ENCODE measurements at regions not wholly inside any gene's neighbourhood (a gene's known extent, or its start where the extent isn't known, plus 50 kb on each side); places are given as distances from the start of the nearest gene placed in this dataset.
"Not testable (repeated sequence)": the region's sequence is repeated elsewhere in the genome, so short reads cannot be mapped to it uniquely, and the experiment has no call there.

- Mint-ChIP-seq H3K27me3 (no peaks in the 10 kb centered on the region), H3K9me3 (peaks cover 8% of the 10 kb centered on the region), H3K36me3 (no peaks in the 10 kb centered on the region), H3K4me3 (no peak overlapping the region), H3K4me1 (ENCODE audit: unreplicated experiment) (no peaks in the 10 kb centered on the region), H3K27ac (no peak overlapping the region)
- TF ChIP-seq CTCF (conservative IDR thresholded peaks at IDR 0.05): no peak
- no peak for DNase-seq (ENCODE audit: extremely low spot score, unreplicated experiment)
Measured at GRCh38 chr18:72973841-72974240, 106.1 kb upstream of the NETO1 start.

DNA sequence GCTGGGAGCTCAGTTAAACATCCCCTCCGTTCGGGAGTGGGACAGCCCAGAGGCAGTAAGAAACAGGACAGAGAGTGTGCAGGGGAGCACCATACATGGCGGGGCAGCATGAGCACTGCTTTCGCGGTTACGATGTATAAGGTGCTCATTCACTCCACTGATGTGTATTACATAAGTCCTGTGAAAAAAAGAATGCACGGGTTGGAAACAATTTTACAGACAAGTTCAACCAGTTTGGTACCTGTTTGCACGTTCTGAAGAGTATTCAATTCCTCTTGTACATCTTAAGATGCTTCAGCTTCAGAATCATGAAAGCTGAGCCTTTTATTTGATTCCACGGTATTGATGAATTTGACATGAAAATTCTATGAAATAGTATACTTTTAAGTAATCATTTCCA lies 97.8 kb upstream of the NETO1 start:
- Mint-ChIP-seq H3K4me3 (no peak overlapping the region), H3K4me1 (ENCODE audit: unreplicated experiment) (no peaks in the 10 kb centered on the region), H3K9me3 (no peaks in the 10 kb centered on the region), H3K27ac (no peak overlapping the region), H3K36me3 (no peaks in the 10 kb centered on the region), H3K27me3 (no peaks in the 10 kb centered on the region)
- DNase-seq (ENCODE audit: extremely low spot score, unreplicated experiment): no peak
- no peak for TF ChIP-seq CTCF (conservative IDR thresholded peaks at IDR 0.05)

DNA sequence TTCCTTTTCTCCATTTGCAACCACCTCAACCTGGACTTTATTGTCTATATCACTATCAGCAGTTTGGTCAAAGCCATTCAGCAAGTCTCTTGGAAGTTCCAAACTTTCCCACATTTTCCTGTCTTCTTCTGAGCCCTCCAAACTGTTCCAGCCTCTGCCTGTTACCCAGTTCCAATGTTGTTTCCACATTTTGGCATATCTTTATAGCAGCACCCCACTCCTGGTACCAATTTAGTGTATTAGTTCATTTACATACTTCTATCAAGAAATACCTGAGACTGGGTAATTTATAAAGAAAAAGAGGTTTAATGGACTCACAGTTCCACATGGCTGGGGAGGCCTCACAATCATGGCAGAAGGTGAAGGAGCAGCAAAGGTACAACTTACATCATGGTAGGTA lies 90.4 kb upstream of the NETO1 start:
- H3K27me3 Mint-ChIP-seq, H3K9me3 Mint-ChIP-seq: not testable (repeated sequence)

DNA sequence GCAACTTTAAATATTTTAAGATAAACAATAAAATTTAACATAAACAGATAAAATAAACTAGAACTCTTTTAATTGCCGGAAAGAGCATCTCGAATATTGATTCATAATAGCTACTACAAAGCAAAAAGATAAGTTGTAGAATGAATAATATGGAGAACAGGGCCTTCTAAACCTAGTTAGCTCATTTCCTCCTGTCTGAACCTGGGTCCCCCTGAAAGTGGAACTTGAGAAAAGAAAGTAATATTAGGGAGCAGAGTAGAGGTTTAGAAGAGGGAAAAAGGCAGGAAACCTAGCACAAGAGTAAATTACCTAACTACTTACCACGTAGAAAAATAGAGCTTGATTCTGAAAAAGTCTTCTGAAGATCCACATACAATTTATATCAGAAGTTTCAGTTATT lies 80.7 kb upstream of the NETO1 start:
- no peaks in the 10 kb centered on the region for H3K4me1 Mint-ChIP-seq (ENCODE audit: unreplicated experiment)
- TF ChIP-seq CTCF (conservative IDR thresholded peaks at IDR 0.05): no peak
- no peak overlapping the region for H3K27ac Mint-ChIP-seq
- no peak overlapping the region for H3K4me3 Mint-ChIP-seq
- no peaks in the 10 kb centered on the region for H3K27me3 Mint-ChIP-seq
- DNase-seq (ENCODE audit: extremely low spot score, unreplicated experiment): no peak
- H3K9me3 Mint-ChIP-seq: no peaks in the 10 kb centered on the region
- no peaks in the 10 kb centered on the region for H3K36me3 Mint-ChIP-seq

More for the DNA sequence above, 90.4 kb upstream of the NETO1 start:
- not testable (repeated sequence) for DNase-seq (ENCODE audit: extremely low spot score, unreplicated experiment); H3K36me3 Mint-ChIP-seq; H3K4me1 Mint-ChIP-seq (ENCODE audit: unreplicated experiment); H3K27ac Mint-ChIP-seq; H3K4me3 Mint-ChIP-seq

- Mint-ChIP-seq H3K27me3 (no peaks in the 10 kb centered on the region), H3K4me3 (no peak overlapping the region), H3K9me3 (no peaks in the 10 kb centered on the region), H3K36me3 (no peaks in the 10 kb centered on the region), H3K27ac (no peak overlapping the region), H3K4me1 (ENCODE audit: unreplicated experiment) (no peaks in the 10 kb centered on the region)
- TF ChIP-seq CTCF (conservative IDR thresholded peaks at IDR 0.05): no peak
- DNase-seq (ENCODE audit: extremely low spot score, unreplicated experiment): no peak
Measured at GRCh38 chr18:72942766-72943165, 75.0 kb upstream of the NETO1 start.

DNA sequence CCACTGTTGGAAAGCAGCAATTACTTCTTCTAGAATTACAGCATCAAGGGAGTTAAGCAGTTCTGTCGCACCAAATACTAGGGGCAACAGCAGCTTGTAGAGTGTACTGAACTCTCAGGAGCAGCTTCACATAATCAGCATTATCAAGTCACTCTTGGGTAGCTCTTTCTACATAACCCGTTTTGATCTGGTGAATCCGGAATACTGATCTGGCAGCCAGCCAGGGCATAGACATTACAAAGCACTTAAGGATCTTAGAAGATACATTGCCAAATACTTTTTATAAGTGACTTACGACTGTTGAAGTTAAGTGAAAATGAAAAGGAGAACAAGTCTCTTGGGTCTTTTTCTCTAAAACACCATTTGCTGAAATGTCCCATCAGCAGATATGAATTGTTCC lies 73.2 kb upstream of the NETO1 start:
- H3K9me3 Mint-ChIP-seq: no peaks in the 10 kb centered on the region
- no peak overlapping the region for H3K4me3 Mint-ChIP-seq
- no peaks in the 10 kb centered on the region for H3K27me3 Mint-ChIP-seq
- no peaks in the 10 kb centered on the region for H3K4me1 Mint-ChIP-seq (ENCODE audit: unreplicated experiment)
- H3K36me3 Mint-ChIP-seq: no peaks in the 10 kb centered on the region
- no peak overlapping the region for H3K27ac Mint-ChIP-seq
- TF ChIP-seq CTCF (conservative IDR thresholded peaks at IDR 0.05): no peak
- no peak for DNase-seq (ENCODE audit: extremely low spot score, unreplicated experiment)

Measured in type B pancreatic cell (in vitro differentiated cells).